HTR-8/SVneo (cell line): ENCODE measurements at regions not wholly inside any gene's neighbourhood (a gene's known extent, or its start where the extent isn't known, plus 50 kb on each side); places are given as distances from the start of the nearest gene placed in this dataset.

Experiments
- DNase-seq: peaks from one replicate; pipeline ENCODE4 v3.0.0; 2011; ENCODE audit warnings: low spot score, mixed read lengths; ENCODE audit not compliant: insufficient read length
- FAIRE-seq: peaks from 2 replicates; lab custom pipeline; 2011; peaks lifted over from hg19 to GRCh38; lab: Jason Lieb, UNC

DNA sequence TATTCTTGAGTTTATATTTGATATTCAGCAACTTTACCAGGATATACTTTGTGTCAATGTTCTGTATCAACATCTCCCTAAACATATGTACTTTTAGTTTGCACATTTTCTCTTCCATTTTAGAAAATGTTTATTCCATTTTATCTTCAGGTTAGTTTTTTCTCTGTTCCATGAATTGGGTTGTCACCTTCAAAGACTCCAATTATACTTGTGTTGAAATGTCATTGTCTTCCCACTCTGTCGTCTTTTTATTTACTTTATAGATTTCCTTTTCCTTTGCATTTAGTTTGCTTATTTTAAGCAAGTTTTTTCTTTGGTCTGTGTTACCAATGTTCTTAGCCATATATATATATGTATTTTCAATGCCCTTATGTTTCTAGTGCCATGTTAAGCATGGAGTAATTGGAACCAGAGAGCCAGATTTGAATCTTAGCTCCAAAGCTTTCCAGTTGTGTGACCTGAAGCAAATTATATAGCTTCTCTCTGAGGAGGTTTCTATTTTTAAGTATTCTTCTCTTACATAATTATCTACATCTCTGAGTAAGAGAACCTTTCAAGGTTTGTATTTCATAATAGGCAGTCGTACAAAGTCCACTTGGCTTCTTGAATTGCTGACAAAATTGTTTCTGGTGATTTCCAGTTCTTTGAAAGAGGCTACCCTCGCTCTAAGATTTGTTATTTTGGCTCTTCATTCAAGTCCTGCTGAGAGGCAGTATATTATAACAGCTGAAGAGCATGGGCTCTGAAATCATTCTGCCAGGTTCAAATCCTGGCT, 85.8 kb upstream of the DYRK2 start:
- no peak for DNase-seq

DNA sequence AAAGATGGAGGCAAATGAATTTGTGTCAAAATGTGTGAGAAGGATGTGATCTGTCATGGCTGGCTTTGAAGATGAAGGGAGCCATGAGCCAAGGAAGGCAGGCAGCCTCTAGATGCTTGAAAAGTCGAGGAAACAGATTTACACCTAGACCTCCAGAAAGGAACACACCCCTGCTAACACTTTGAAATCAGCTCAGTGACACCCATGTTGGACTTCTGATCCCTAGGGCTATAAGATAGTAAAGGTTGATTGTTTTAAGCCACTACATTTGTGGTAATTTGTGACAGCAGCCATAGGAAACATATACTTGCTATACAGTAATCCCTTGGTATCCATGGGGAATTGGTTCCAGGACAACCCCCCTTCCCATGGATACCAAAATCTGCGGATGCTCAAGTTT, 80.5 kb upstream of the DYRK2 start:
- DNase-seq = no peak
- no peak for FAIRE-seq

More for the DNA sequence above, 85.8 kb upstream of the DYRK2 start:
- no peak for FAIRE-seq

DNA sequence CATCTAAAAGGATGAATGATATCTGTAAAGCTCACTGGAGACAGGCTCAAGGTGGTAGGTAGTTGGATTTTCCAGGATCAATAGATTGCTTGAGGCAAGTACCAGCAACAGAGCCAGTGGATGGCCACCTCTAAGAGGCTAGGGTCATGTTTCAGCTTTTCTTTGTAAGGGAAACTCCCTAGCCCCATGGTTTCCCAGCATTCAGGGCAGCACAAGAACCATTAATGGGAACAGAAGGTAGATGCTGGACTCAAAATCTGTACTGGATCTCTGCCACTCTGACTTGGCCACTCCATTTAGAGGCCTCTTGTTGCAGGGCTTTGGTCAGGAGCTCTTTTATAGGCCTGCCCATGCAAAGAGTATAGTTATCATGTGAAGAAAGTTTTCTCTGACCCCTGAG, 76.1 kb upstream of the DYRK2 start:
- FAIRE-seq (no peak), DNase-seq (no peak)

- no peak for FAIRE-seq
- no peak for DNase-seq
Observed at GRCh38 chr12:67573566-67573965, 75.0 kb upstream of the DYRK2 start.

DNA sequence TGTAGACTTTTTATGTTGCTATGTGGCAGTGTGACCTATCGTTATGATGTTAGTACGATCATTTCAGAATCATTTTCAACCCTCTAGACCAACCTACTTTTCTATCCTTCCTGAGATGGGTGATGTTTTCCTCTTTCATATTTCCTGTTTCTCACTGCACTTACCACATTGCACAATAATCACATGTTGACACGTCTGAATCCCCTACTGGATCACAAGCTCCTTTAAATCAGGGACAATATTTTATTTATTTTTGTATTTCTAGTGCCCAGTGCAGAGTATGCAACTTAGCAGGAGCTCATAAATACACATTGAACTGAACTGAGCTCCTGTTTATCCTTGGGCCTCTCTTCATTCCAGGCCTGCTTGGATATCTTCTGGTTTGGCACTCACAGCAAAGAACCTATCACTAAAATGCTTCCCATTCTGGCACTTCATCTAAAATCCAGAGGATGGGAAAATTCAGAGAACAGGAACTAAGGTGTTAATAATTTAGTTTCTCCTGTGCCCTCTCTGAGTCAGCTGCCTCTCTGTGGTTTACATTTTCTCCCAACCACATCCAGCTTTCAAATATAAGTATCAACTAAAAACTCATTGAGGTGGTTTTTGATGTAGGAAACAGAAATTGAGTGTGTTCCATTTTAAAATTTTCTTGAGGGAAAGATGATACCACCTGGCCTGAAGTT, 69.4 kb upstream of the DYRK2 start:
- FAIRE-seq = no peak

DNA sequence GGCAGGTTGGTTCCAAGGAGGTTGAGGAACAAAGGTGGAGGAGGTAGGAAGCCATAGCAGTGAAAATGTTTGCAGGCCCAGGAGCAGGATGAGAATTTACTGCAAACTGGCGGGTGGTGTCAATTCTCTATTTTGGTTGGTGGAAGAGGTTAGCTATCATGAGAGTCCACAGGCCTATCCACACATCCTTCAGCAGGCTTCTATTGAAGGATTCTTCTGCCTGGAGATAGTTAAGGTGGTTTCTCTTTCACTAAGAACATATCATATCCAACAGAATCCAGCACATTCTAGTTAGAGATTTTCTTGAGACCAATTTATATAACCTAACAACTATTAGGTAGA, 68.9 kb upstream of the DYRK2 start:
- no peak for FAIRE-seq
- no peak for DNase-seq

More for the DNA sequence above, 69.4 kb upstream of the DYRK2 start:
- no peak for DNase-seq

- FAIRE-seq (no peak), DNase-seq (no peak)
Observed at GRCh38 chr12:67582238-67582834, 66.2 kb upstream of the DYRK2 start.

DNA sequence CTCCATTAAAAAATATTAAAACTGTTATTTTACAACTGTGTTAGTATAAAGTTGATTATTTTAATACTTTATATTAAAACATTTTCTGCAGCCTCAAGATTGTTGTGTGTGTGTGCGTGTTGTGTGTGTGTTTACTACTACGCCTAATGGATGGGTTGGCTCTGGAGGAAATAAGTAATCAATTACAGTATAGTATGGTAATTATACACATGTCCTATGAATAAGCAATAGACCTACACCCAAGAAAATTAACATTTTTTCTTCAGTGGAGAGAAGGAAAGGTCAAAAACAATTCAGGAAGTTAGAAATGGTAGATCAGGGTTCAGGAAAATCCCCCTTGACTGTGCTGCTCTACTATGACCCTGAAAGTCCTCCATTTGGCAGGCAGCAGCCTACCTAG, 65.7 kb upstream of the DYRK2 start:
- no peak for FAIRE-seq

GRCh38 chr12:67586951-67587350, 61.6 kb upstream of the DYRK2 start:
- FAIRE-seq (no peak), DNase-seq (no peak)

More for the DNA sequence above, 65.7 kb upstream of the DYRK2 start:
- DNase-seq = no peak

DNA sequence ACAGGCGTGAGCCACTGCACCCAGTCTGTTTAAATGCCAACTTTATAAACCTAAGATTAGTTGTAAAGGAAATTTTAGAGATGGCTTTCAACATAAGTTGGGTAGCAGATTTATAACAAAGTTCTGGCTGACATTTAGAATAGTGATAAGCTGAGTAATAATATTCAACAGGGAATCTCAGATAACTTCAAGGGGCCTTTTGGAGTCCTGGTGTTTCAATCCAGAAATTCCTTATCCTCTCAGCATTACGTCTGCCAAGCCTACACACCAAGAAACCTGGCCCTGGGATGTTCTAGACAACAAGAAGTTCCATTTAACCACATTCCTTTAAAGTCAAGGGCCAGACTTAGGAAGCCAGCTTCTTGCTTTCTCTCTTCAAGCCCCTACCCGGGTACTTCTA, 59.5 kb upstream of the DYRK2 start:
- no peak for FAIRE-seq
- DNase-seq = no peak

GRCh38 chr12:67590149-67590790, 58.3 kb upstream of the DYRK2 start:
- DNase-seq (no peak), FAIRE-seq (no peak)

DNA sequence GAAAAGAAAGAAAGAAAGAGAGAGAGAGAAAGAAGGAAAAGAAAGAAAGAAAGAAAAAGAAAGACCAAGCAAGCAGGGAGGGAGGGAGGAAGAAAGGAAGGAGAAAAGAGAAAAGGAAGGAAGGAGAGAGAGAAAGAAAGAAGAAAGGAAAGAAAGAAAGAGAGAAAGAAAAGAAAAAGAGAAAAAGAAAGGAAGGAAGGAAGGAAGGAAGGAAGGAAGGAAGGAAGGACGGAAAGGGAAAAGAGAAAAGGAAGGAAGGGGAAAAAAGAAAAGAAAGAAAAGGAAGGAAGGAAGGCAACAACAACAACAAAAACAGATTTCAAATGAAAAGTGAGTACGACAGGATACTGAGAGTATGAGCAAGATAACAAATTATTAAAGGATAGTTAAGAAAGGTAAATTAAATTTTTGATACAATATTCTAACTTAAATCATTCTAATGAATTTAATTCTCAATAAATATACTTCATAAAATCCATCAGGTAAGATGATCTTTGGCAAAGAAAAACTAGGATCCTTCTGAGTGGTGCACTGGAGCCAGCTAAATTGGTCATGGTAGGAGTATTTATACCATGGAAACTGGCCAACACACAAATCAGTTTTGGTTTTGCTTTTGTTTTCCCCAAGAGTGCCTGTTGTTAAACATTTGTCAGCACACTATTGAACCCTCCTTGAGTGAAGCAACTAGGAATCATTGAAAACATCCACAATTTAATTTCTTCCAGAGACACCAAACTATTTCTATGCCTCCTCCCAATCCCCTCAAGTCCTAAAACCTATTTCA, 56.1 kb upstream of the DYRK2 start:
- no peak for FAIRE-seq
- DNase-seq = peak; percentile 6

- no peak for DNase-seq
- no peak for FAIRE-seq
Observed at GRCh38 chr12:67593041-67593440, 55.5 kb upstream of the DYRK2 start.

- FAIRE-seq = no peak
- no peak for DNase-seq
Observed at GRCh38 chr12:67593461-67594330, 54.8 kb upstream of the DYRK2 start.

GRCh38 chr12:67594888-67595287, 53.7 kb upstream of the DYRK2 start:
- no peak for FAIRE-seq
- no peak for DNase-seq

GRCh38 chr12:67595365-67595764, 53.2 kb upstream of the DYRK2 start:
- FAIRE-seq = no peak
- no peak for DNase-seq

DNA sequence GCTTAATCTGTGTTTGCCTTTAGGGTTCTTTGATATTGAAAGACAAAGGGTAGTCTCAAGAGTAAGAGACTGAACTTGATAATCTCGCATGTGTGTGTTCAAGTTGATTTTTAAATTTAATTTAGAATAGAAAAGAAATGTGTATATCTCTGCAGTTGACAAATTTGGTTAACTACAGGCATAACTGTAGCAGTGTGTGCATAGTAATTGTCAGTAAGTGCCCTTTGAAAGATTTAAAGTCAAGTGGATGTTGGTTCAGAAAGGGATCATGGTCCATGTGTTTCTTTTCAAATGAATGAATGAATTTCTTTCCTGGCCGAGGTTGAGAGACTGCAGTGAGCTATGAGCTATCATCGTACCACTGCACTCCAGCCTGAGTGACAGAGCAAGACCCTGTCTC, 49.9 kb upstream of the DYRK2 start:
- FAIRE-seq (no peak), DNase-seq (no peak)
